ENCODE measurements at regions not wholly inside any gene's neighbourhood (a gene's known extent, or its start where the extent isn't known, plus 50 kb on each side); places are given as distances from the start of the nearest gene placed in this dataset.

DNA sequence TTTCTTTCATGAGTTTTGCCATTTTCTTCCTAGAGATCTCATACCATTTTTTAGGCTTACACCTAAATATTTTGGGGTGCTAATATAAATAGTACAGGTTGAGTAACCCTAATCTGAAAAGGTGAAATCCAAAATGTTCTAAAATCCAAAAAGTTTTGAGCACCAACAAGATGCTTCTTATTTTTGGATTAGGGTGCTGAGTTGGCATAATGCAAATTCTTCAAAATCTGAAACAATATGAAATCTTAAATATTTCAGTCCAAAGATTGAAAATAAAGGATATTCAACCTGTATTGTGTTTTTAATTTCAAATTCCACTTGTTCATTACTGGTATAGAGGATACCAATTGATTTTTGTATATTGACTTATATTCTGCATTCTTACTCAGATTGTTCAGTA, 51.1 kb upstream of the KCNK2 start:
- H3K4me3 ChIP-seq: no peak overlapping the region

More for the DNA sequence above, 51.1 kb upstream of the KCNK2 start:
- ATAC-seq (ENCODE audit: insufficient read depth, low FRiP score) (no peak), DNase-seq (no peak)
- Histone ChIP-seq H3K9ac (ENCODE audit: insufficient read depth in 1 of 2, low read length in 2 of 2) (no peak overlapping the region), H3K9me3 (ENCODE audit: control insufficient read depth in 4 of 4, insufficient read depth in 3 of 4, low read length in 3 of 4) (no peaks in the 10 kb centered on the region), H3K4me1 (ENCODE audit: control insufficient read depth in 5 of 5, insufficient read depth in 5 of 5, low read length in 5 of 5) (no peaks in the 10 kb centered on the region), H3K36me3 (ENCODE audit: control insufficient read depth in 4 of 4, insufficient read depth in 4 of 4, low read length in 4 of 4) (no peaks in the 10 kb centered on the region), H3K27ac (ENCODE audit: low read depth in 1 of 2, low read length in 1 of 2) (no peak overlapping the region), H3K27me3 (ENCODE audit: control insufficient read depth in 3 of 3, insufficient read depth in 3 of 3, low read length in 2 of 3) (no peaks in the 10 kb centered on the region)
- TF ChIP-seq, protein P1, sequence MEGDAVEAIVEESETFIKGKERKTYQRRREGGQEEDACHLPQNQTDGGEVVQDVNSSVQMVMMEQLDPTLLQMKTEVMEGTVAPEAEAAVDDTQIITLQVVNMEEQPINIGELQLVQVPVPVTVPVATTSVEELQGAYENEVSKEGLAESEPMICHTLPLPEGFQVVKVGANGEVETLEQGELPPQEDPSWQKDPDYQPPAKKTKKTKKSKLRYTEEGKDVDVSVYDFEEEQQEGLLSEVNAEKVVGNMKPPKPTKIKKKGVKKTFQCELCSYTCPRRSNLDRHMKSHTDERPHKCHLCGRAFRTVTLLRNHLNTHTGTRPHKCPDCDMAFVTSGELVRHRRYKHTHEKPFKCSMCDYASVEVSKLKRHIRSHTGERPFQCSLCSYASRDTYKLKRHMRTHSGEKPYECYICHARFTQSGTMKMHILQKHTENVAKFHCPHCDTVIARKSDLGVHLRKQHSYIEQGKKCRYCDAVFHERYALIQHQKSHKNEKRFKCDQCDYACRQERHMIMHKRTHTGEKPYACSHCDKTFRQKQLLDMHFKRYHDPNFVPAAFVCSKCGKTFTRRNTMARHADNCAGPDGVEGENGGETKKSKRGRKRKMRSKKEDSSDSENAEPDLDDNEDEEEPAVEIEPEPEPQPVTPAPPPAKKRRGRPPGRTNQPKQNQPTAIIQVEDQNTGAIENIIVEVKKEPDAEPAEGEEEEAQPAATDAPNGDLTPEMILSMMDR (IDR thresholded peaks at IDR 0.05; ENCODE audit: control extremely low read depth, extremely low read depth): no peak
